Chondrocyte (in vitro differentiated cells): ENCODE measurements at regions not wholly inside any gene's neighbourhood (a gene's known extent, or its start where the extent isn't known, plus 50 kb on each side); places are given as distances from the start of the nearest gene placed in this dataset.

Experiments used
- DNase-seq: peaks from one replicate; pipeline ENCODE4 v3.0.0; 2021; ENCODE audit warnings: mixed read lengths, low spot score
- H3K27ac Mint-ChIP-seq: one replicate; pipeline ENCODE4 v1.8.0; 2021; ENCODE audit warnings: mild to moderate bottlenecking, moderate library complexity, mixed read lengths; ENCODE audit not compliant: unreplicated experiment
- H3K27me3 Mint-ChIP-seq: 2 replicates; pipeline ENCODE4 v1.8.0; 2021; ENCODE audit warnings: low read depth, mixed read lengths
- H3K36me3 Mint-ChIP-seq: 2 replicates; pipeline ENCODE4 v1.8.0; 2021; ENCODE audit warnings: low read depth, mixed read lengths
- H3K4me1 Mint-ChIP-seq: 2 replicates; pipeline ENCODE4 v1.8.0; 2021; ENCODE audit warnings: low read depth, mild to moderate bottlenecking, mixed read lengths
- H3K4me3 Mint-ChIP-seq: one replicate; pipeline ENCODE4 v1.8.0; 2021; ENCODE audit warnings: mild to moderate bottlenecking, moderate library complexity, mixed read lengths; ENCODE audit not compliant: unreplicated experiment
- H3K9me3 Mint-ChIP-seq: 2 replicates; pipeline ENCODE4 v1.8.0; 2021; ENCODE audit warnings: low read depth, mixed read lengths
- CTCF ChIP-seq: fragments of 200-600 bp; sonication (generic); IDR thresholded peaks from 2 replicates; pipeline ENCODE4 v1.5.0; 2021; ENCODE audit warnings: antibody characterized with exemption, mild to moderate bottlenecking, moderate library complexity

DNA sequence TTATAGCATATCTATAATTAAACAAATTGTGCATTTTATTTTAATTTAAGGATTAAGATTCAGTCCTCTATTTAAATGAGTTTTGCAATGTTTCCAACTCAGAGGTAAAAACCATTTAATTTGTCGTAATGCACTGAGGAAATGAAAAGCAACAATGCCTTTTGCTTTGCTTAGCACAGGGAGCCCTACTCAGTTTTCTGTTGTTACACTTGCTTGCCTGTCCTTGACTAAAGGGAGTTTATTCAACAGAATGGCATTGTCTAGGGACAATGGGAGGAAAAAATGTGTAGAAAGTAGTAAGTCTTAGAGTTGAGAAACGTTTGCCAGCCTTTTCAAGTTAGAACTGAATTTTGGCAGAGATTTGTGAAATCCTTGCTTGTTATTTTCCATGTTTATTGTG, 734.2 kb upstream of the ANO3 start:
- H3K27ac Mint-ChIP-seq: no peak overlapping the region
- DNase-seq: no peak
- TF ChIP-seq CTCF: no peak
- no peak overlapping the region for H3K4me3 Mint-ChIP-seq
- no peaks in the 10 kb centered on the region for H3K36me3 Mint-ChIP-seq
- no peaks in the 10 kb centered on the region for H3K9me3 Mint-ChIP-seq
- H3K27me3 Mint-ChIP-seq: peaks cover 2% of the 10 kb centered on the region
- no peaks in the 10 kb centered on the region for H3K4me1 Mint-ChIP-seq

- no peak for TF ChIP-seq CTCF
- Mint-ChIP-seq H3K36me3 (no peaks in the 10 kb centered on the region), H3K4me3 (no peak overlapping the region), H3K9me3 (peaks cover 20% of the 10 kb centered on the region), H3K27ac (no peak overlapping the region), H3K4me1 (no peaks in the 10 kb centered on the region), H3K27me3 (no peaks in the 10 kb centered on the region)
- no peak for DNase-seq
Measured at GRCh38 chr11:25602149-25602548, 729.8 kb upstream of the ANO3 start.

DNA sequence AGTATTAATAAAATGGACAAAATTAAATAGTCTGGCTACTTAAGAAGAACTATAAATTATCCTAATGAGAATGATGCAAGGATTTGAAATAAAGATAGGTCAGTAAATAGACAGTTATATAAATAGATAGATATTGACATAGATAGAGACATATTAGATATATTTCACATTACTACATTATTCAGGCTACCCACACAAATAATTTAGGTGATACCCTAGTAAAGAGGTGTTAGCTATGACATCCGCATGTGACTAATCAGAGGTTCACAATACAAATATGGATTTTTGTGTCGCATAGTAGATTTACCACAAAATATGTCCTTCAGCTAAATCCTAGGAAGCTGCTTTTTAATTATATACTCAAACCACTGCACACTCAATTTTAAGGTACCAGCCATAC, 729.0 kb upstream of the ANO3 start:
- Mint-ChIP-seq H3K27me3 (no peaks in the 10 kb centered on the region), H3K4me1 (no peaks in the 10 kb centered on the region), H3K36me3 (no peaks in the 10 kb centered on the region), H3K9me3 (peaks cover 23% of the 10 kb centered on the region), H3K27ac (no peak overlapping the region), H3K4me3 (no peak overlapping the region)
- no peak for DNase-seq
- no peak for TF ChIP-seq CTCF

GRCh38 chr11:25612806-25613205, 719.1 kb upstream of the ANO3 start:
- Mint-ChIP-seq H3K4me1 (no peaks in the 10 kb centered on the region), H3K27ac (no peak overlapping the region), H3K9me3 (peaks cover 16% of the 10 kb centered on the region), H3K27me3 (no peaks in the 10 kb centered on the region), H3K36me3 (peaks cover 2% of the 10 kb centered on the region), H3K4me3 (no peak overlapping the region)
- no peak for TF ChIP-seq CTCF
- no peak for DNase-seq

GRCh38 chr11:25613451-25613850, 718.5 kb upstream of the ANO3 start:
- H3K27me3 Mint-ChIP-seq: no peaks in the 10 kb centered on the region
- no peak for DNase-seq
- H3K4me3 Mint-ChIP-seq: no peak overlapping the region
- no peak for TF ChIP-seq CTCF
- peaks cover 13% of the 10 kb centered on the region for H3K9me3 Mint-ChIP-seq
- peaks cover 2% of the 10 kb centered on the region for H3K36me3 Mint-ChIP-seq
- no peaks in the 10 kb centered on the region for H3K4me1 Mint-ChIP-seq
- no peak overlapping the region for H3K27ac Mint-ChIP-seq
